ENCODE measurements at regions not wholly inside any gene's neighbourhood (a gene's known extent, or its start where the extent isn't known, plus 50 kb on each side); places are given as distances from the start of the nearest gene placed in this dataset.

DNA sequence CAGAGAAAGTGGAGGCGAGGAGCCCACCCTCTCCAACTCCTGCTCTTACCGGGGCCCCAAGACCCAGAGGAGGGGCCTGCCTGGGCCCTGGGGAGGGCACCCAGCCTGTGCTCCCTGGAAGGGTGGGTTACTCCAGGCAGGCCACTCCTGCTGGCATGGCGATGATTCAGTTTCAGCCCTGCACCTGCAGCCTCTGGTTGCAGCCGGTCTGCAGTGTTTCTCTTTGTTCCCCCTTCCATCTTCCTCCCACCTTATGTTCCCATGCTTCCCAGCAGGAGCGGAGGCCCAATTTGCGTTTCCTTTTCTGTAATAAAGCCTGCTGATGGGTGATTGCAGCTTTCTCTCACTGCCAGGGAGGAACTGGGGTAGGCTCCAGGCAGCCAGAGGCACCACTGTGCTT is 53.2 kb upstream of the FAM20C start:
- TF ChIP-seq CTCF (IDR thresholded peaks at IDR 0.05) = no peak
- TF ChIP-seq POLR2A (IDR thresholded peaks at IDR 0.05; ENCODE audit: low read length) = no peak
- no peak for TF ChIP-seq ESRRA (IDR thresholded peaks at IDR 0.05; ENCODE audit: borderline replicate concordance, low read length)
- no peak for TF ChIP-seq USF2 (IDR thresholded peaks at IDR 0.05)
- no peak for TF ChIP-seq CHD2 (IDR thresholded peaks at IDR 0.05; ENCODE audit: low read length, partially characterized antibody)
- TF ChIP-seq FOSB (CRISPR knock-in tag; IDR thresholded peaks at IDR 0.05) = no peak
- no peak for TF ChIP-seq MAFK (IDR thresholded peaks at IDR 0.05; ENCODE audit: partially characterized antibody)
- TF ChIP-seq EP300 (IDR thresholded peaks at IDR 0.05) = no peak
- TF ChIP-seq, protein P1, sequence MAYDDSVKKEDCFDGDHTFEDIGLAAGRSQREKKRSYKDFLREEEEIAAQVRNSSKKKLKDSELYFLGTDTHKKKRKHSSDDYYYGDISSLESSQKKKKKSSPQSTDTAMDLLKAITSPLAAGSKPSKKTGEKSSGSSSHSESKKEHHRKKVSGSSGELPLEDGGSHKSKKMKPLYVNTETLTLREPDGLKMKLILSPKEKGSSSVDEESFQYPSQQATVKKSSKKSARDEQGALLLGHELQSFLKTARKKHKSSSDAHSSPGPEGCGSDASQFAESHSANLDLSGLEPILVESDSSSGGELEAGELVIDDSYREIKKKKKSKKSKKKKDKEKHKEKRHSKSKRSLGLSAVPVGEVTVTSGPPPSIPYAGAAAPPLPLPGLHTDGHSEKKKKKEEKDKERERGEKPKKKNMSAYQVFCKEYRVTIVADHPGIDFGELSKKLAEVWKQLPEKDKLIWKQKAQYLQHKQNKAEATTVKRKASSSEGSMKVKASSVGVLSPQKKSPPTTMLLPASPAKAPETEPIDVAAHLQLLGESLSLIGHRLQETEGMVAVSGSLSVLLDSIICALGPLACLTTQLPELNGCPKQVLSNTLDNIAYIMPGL (CRISPR knock-in tag; IDR thresholded peaks at IDR 0.05; ENCODE audit: borderline replicate concordance) = no peak
- TF ChIP-seq KDM5A (IDR thresholded peaks at IDR 0.05) = no peak
- TF ChIP-seq POLR2AphosphoS2 (conservative IDR thresholded peaks at IDR 0.05; ENCODE audit: low read length) = no peak
- TF ChIP-seq JUNB (IDR thresholded peaks at IDR 0.05) = no peak
- no peak for TF ChIP-seq JUN (IDR thresholded peaks at IDR 0.05)
- TF ChIP-seq HOXA7 (CRISPR knock-in tag; IDR thresholded peaks at IDR 0.05) = no peak
